Motor neuron (in vitro differentiated cells): ENCODE measurements at regions not wholly inside any gene's neighbourhood (a gene's known extent, or its start where the extent isn't known, plus 50 kb on each side); places are given as distances from the start of the nearest gene placed in this dataset.

Source experiments
- ATAC-seq, 8 experiments: fragments of 200-7000 bp; cut with Tn5 transposase; replicated peaks in 6 of 8; 2 replicates each; pipeline ENCODE4 v1.8.0; 2021; ENCODE audit warnings: mild to moderate bottlenecking in 8 of 8, moderate library complexity in 8 of 8
- H3K27ac ChIP-seq, 2 donors: fragments of 250-450 bp; sonication (Bioruptor Pico); 2 replicates each; pipeline ENCODE4 v1.9.0; 2021; ENCODE audit warnings: antibody characterized with exemption in 2 of 2, mild to moderate bottlenecking in 2 of 2, moderate library complexity in 1 of 2
- H3K4me1 ChIP-seq, 2 donors: fragments of 250-450 bp; sonication (Bioruptor Pico); replicated peaks in 1 of 2; 2 replicates each; pipeline ENCODE4 v1.6.1; 2021; ENCODE audit warnings: antibody characterized with exemption in 2 of 2, mild to moderate bottlenecking in 2 of 2, moderate library complexity in 1 of 2
- H3K4me3 ChIP-seq, 5 donors: fragments of 250-450 bp; sonication (Bioruptor Pico); 2 replicates each; pipeline ENCODE4 v1.9.0; 2021; ENCODE audit warnings: antibody characterized with exemption in 5 of 5, mild to moderate bottlenecking in 5 of 5, moderate library complexity in 4 of 5
- WGBS, 10 experiments: fragments of 450-650 bp; shearing (Covaris generic); methylation state at CpG; one replicate each; pipeline ENCODE4 v1.0.0; 2022; 5-methylcytosine and 5-hydroxymethylcytosine counted together
- in situ Hi-C, 9 experiments: fragments of 400-800 bp; cut with MboI; loops; one replicate each; pipeline ENCODE4 v1.15.0; 2021; ENCODE audit warnings: low sequenced_read_pairs in 9 of 9, low pct_unique_long_range_greater_than_20kb in 2 of 9; ENCODE audit not compliant: unreplicated experiment in 9 of 9

- in situ Hi-C loops: no loop called here
- WGBS, 10 experiments: 20 to 100% (median 67%) methylated on average over 1 to 2 of the region's 2 CpGs; no CpG with 5 or more reads in 1 of the 10 experiments
- Histone ChIP-seq H3K27ac (no peak overlapping the region), H3K4me1 (no peaks in the 10 kb centered on the region), H3K4me3 (no peak overlapping the region)
- peak in 4 of 8 experiments; percentile 49 to 74 (median 58) for ATAC-seq
Observed at GRCh38 chr5:39775086-39775796, 350.5 kb upstream of the DAB2 start.

- in situ Hi-C loops: no loop called here
- Histone ChIP-seq H3K4me3 (no peak overlapping the region), H3K27ac (no peak overlapping the region), H3K4me1 (no peaks in the 10 kb centered on the region)
- peak in 3 of 8 experiments; percentile 11 to 72 (median 23) for ATAC-seq
Observed at GRCh38 chr5:39774605-39775004, 349.8 kb upstream of the DAB2 start.

- in situ Hi-C loops: no loop called here
- no peak overlapping the region for H3K27ac ChIP-seq
- ATAC-seq: peak in 6 of 8 experiments; percentile 21 to 77 (median 59)
- H3K4me3 ChIP-seq: no peak overlapping the region
- 32 to 100% (median 68%) methylated on average over 1 to 2 of the region's 2 CpGs; no CpG with 5 or more reads in 2 of the 10 experiments for WGBS, 10 experiments
- no peaks in the 10 kb centered on the region for H3K4me1 ChIP-seq
Observed at GRCh38 chr5:39772307-39772706, 347.5 kb upstream of the DAB2 start.

GRCh38 chr5:39767916-39768315, 343.1 kb upstream of the DAB2 start:
- in situ Hi-C loops: no loop called here
- ATAC-seq: no peak
- 78 to 100% (median 98%) methylated on average over 1 to 5 of the region's 5 CpGs; no CpG with 5 or more reads in 4 of the 10 experiments for WGBS, 10 experiments

GRCh38 chr5:39765366-39765765, 340.6 kb upstream of the DAB2 start:
- in situ Hi-C loops: no loop called here
- Histone ChIP-seq H3K4me1 (no peaks in the 10 kb centered on the region), H3K4me3 (no peak overlapping the region), H3K27ac (no peak overlapping the region)
- 0 to 73% (median 49%) methylated on average over 1 to 2 of the region's 2 CpGs; no CpG with 5 or more reads in 2 of the 10 experiments for WGBS, 10 experiments
- no peak for ATAC-seq

More at GRCh38 chr5:39767916-39768315, 343.1 kb upstream of the DAB2 start:
- Histone ChIP-seq H3K4me3 (no peak overlapping the region), H3K4me1 (no peaks in the 10 kb centered on the region), H3K27ac (no peak overlapping the region)

- in situ Hi-C loops: no loop called here
- Histone ChIP-seq H3K4me3 (no peak overlapping the region), H3K27ac (no peak overlapping the region), H3K4me1 (no peaks in the 10 kb centered on the region)
- WGBS, 10 experiments: 72 to 100% (median 93%) methylated on average over 2 to 3 of the region's 3 CpGs; no CpG with 5 or more reads in 1 of the 10 experiments
- ATAC-seq: no peak
Observed at GRCh38 chr5:39762761-39763160, 338.0 kb upstream of the DAB2 start.

GRCh38 chr5:39761199-39761950, 336.6 kb upstream of the DAB2 start:
- Histone ChIP-seq H3K4me1 (no peaks in the 10 kb centered on the region), H3K4me3 (no peak overlapping the region), H3K27ac (no peak overlapping the region)
- in situ Hi-C loops: no loop called here
- ATAC-seq: no peak
- WGBS, 10 experiments: 18 to 99% (median 93%) methylated on average over 5 to 10 of the region's 10 CpGs

GRCh38 chr5:39760385-39761198, 335.8 kb upstream of the DAB2 start:
- ATAC-seq: peak in 4 of 8 experiments; percentile 16 to 86 (median 60)
- 4 to 95% (median 56%) methylated on average over 3 to 5 of the region's 5 CpGs; no CpG with 5 or more reads in 1 of the 10 experiments for WGBS, 10 experiments
- Histone ChIP-seq H3K4me1 (no peaks in the 10 kb centered on the region), H3K27ac (no peak overlapping the region), H3K4me3 (no peak overlapping the region)
- in situ Hi-C loops: no loop called here

- Histone ChIP-seq H3K27ac (no peak overlapping the region), H3K4me1 (no peaks in the 10 kb centered on the region), H3K4me3 (no peak overlapping the region)
- in situ Hi-C loops: no loop called here
- ATAC-seq: no peak
Observed at GRCh38 chr5:39759701-39760100, 334.9 kb upstream of the DAB2 start.

GRCh38 chr5:39758426-39758825, 333.6 kb upstream of the DAB2 start:
- in situ Hi-C loops: no loop called here

GRCh38 chr5:39757131-39757530, 332.4 kb upstream of the DAB2 start:
- ATAC-seq: no peak
- Histone ChIP-seq H3K27ac (no peak overlapping the region), H3K4me1 (no peaks in the 10 kb centered on the region), H3K4me3 (no peak overlapping the region)
- 91 to 100% (median 100%) methylated on average over 1 of the region's 1 CpG; no CpG with 5 or more reads in 7 of the 10 experiments for WGBS, 10 experiments
- in situ Hi-C loops: no loop called here

More at GRCh38 chr5:39758426-39758825, 333.6 kb upstream of the DAB2 start:
- Histone ChIP-seq H3K27ac (no peak overlapping the region), H3K4me1 (no peaks in the 10 kb centered on the region), H3K4me3 (no peak overlapping the region)
- no peak for ATAC-seq
- 38 to 100% (median 86%) methylated on average over 1 to 3 of the region's 3 CpGs; no CpG with 5 or more reads in 2 of the 10 experiments for WGBS, 10 experiments

- in situ Hi-C loops: no loop called here
- Histone ChIP-seq H3K4me3 (no peak overlapping the region), H3K27ac (no peak overlapping the region), H3K4me1 (no peaks in the 10 kb centered on the region)
- ATAC-seq: peak in 3 of 8 experiments; percentile 54 to 87 (median 84)
Observed at GRCh38 chr5:39755986-39756385, 331.2 kb upstream of the DAB2 start.

GRCh38 chr5:39755452-39755851, 330.7 kb upstream of the DAB2 start:
- no peak for ATAC-seq
- Histone ChIP-seq H3K4me1 (no peaks in the 10 kb centered on the region), H3K4me3 (no peak overlapping the region), H3K27ac (no peak overlapping the region)
- in situ Hi-C loops: no loop called here
